Suprapubic skin (tissue), 3 donors: ENCODE measurements at regions not wholly inside any gene's neighbourhood (a gene's known extent, or its start where the extent isn't known, plus 50 kb on each side); places are given as distances from the start of the nearest gene placed in this dataset.

ENCODE experiments used
- EP300 ChIP-seq: sonication (generic); formaldehyde crosslinking; IDR thresholded peaks from one replicate; pipeline ENCODE4 v1.6.1; 2017; ENCODE audit warnings: antibody characterized with exemption
- POLR2A ChIP-seq, 2 donors: fragments of 450-650 bp; IDR thresholded peaks; one replicate each; pipeline ENCODE4 v1.6.1; 2017; ENCODE audit warnings: antibody characterized with exemption in 2 of 2, mild to moderate bottlenecking in 2 of 2, moderate library complexity in 2 of 2
- TF ChIP-seq, protein P1 (sequence below), 2 donors: fragments of 200-600 bp in 1 of 2; fragments of 450-650 bp in 1 of 2; sonication (generic) in 1 of 2; IDR thresholded peaks; one replicate each; pipeline ENCODE4 v1.5.1; 2016 to 2019; ENCODE audit warnings: antibody characterized with exemption in 2 of 2, mild to moderate bottlenecking in 1 of 2, moderate library complexity in 1 of 2

GRCh38 chr19:5238700-5239099 is 101.9 kb downstream of the PTPRS start:
- TF ChIP-seq, protein P1, sequence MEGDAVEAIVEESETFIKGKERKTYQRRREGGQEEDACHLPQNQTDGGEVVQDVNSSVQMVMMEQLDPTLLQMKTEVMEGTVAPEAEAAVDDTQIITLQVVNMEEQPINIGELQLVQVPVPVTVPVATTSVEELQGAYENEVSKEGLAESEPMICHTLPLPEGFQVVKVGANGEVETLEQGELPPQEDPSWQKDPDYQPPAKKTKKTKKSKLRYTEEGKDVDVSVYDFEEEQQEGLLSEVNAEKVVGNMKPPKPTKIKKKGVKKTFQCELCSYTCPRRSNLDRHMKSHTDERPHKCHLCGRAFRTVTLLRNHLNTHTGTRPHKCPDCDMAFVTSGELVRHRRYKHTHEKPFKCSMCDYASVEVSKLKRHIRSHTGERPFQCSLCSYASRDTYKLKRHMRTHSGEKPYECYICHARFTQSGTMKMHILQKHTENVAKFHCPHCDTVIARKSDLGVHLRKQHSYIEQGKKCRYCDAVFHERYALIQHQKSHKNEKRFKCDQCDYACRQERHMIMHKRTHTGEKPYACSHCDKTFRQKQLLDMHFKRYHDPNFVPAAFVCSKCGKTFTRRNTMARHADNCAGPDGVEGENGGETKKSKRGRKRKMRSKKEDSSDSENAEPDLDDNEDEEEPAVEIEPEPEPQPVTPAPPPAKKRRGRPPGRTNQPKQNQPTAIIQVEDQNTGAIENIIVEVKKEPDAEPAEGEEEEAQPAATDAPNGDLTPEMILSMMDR (IDR thresholded peaks at IDR 0.05): no peak
- no peak for TF ChIP-seq POLR2A (IDR thresholded peaks at IDR 0.05)
- no peak for TF ChIP-seq EP300
